GM12864 (cell line): ENCODE measurements at regions not wholly inside any gene's neighbourhood (a gene's known extent, or its start where the extent isn't known, plus 50 kb on each side); places are given as distances from the start of the nearest gene placed in this dataset.

Source experiments
- DNase-seq: peaks from one replicate; pipeline ENCODE4 v3.0.0-alpha.2; 2011; ENCODE audit warnings: low read depth
- H3K4me3 ChIP-seq: 2 replicates; pipeline ENCODE4 v1.5.1; 2011; ENCODE audit warnings: mild to moderate bottlenecking, low read depth, low read length, control low read depth
- TF ChIP-seq, protein P1 (sequence below): IDR thresholded peaks from 2 replicates; pipeline ENCODE4 v1.5.1; 2011; ENCODE audit warnings: low read depth, mild to moderate bottlenecking, moderate library complexity, low read length, control low read depth, inconsistent platforms; ENCODE audit errors: missing control alignments

- H3K4me3 ChIP-seq = no peak overlapping the region
- no peak for DNase-seq
- TF ChIP-seq, protein P1, sequence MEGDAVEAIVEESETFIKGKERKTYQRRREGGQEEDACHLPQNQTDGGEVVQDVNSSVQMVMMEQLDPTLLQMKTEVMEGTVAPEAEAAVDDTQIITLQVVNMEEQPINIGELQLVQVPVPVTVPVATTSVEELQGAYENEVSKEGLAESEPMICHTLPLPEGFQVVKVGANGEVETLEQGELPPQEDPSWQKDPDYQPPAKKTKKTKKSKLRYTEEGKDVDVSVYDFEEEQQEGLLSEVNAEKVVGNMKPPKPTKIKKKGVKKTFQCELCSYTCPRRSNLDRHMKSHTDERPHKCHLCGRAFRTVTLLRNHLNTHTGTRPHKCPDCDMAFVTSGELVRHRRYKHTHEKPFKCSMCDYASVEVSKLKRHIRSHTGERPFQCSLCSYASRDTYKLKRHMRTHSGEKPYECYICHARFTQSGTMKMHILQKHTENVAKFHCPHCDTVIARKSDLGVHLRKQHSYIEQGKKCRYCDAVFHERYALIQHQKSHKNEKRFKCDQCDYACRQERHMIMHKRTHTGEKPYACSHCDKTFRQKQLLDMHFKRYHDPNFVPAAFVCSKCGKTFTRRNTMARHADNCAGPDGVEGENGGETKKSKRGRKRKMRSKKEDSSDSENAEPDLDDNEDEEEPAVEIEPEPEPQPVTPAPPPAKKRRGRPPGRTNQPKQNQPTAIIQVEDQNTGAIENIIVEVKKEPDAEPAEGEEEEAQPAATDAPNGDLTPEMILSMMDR = no peak
Observed at GRCh38 chr2:198312596-198313483, 508.4 kb downstream of the PLCL1 start.

GRCh38 chr2:198311020-198311419 is 506.6 kb downstream of the PLCL1 start:
- TF ChIP-seq, protein P1 = no peak
- no peak overlapping the region for H3K4me3 ChIP-seq
- no peak for DNase-seq

DNA sequence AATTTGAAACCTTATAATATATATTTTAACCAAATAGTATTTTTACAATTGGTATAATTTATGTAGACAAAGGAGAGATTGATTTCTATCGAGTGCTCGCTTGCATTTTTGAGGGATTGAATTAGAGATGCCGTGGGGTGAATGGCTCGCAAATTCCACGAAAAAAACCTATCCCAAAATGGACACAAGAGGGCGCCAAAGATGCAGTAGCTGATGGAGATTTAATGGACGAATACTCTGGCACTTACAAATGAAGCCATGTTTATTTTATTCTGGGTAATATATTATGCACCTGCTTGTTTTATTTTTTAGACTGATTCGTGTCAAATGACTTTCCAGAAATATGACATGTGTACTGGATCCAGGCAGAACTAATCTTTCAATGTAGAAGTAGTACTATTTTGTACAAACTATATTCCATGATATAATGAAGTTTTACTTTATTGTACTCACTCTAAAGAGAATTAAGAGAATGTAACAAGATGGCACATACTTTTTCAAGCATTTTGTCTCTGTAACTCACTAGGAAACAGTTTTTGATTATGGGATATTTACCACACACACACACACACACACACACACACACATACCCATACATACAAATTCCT is 505.4 kb downstream of the PLCL1 start:
- DNase-seq = no peak
- TF ChIP-seq, protein P1 = peak; percentile 70
- no peak overlapping the region for H3K4me3 ChIP-seq

- DNase-seq = no peak
Observed at GRCh38 chr2:198309081-198309480, 504.7 kb downstream of the PLCL1 start.

GRCh38 chr2:198308368-198308767 is 504.0 kb downstream of the PLCL1 start:
- TF ChIP-seq, protein P1 = no peak

More at GRCh38 chr2:198309081-198309480, 504.7 kb downstream of the PLCL1 start:
- H3K4me3 ChIP-seq = no peak overlapping the region
- TF ChIP-seq, protein P1 = no peak

DNA sequence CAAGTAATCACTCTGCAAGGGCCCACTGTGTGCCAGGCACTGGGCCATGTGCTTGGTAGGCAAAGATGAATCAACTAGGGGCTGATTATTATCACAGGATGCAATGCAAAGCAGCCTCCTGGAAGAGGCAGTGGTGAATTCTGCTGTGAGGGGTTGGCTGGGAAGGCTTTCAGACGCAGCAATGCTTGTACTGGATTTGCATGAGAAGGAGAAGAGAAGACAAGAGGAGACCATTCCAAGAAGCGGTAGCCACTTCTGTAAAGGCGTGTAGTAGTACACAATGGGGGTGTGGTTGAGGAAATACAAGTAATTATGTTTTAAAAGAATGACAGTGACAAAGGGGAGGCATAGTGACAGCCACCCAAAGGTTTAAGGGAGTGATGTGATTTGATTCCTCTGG is 502.7 kb downstream of the PLCL1 start:
- no peak overlapping the region for H3K4me3 ChIP-seq
- TF ChIP-seq, protein P1 = no peak
- no peak for DNase-seq

More at GRCh38 chr2:198308368-198308767, 504.0 kb downstream of the PLCL1 start:
- DNase-seq = no peak
- no peak overlapping the region for H3K4me3 ChIP-seq

DNA sequence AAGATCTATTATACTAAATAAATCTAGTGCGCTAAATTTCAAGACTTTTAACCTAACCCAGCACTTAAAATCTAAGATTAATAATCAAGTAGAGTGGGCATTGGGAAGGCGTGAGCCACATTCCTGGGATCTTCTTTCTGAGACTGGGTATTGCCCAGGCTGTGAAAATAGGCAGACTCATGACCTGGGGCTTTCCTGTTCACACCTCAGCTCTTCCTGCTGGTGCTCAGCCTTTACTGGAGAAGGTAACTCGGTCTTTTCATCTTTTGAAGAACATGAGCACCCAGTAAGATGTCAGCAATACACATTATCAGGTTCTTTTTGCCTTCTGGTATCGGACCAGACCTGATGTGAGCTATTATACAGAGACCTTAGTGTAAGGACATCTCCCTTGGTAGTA is 500.5 kb downstream of the PLCL1 start:
- TF ChIP-seq, protein P1 = no peak
- no peak overlapping the region for H3K4me3 ChIP-seq
- no peak for DNase-seq
